CD8-positive, alpha-beta memory T cell (primary cell): ENCODE measurements at regions not wholly inside any gene's neighbourhood (a gene's known extent, or its start where the extent isn't known, plus 50 kb on each side); places are given as distances from the start of the nearest gene placed in this dataset.
A peak's percentile ranks its signal among the peaks of the same experiment; 100 is the strongest.

Experiments used
- CTCF ChIA-PET: fragments of 350-600 bp; sonication (Branson Sonifier 250); formaldehyde crosslinking; loops from one replicate; lab custom pipeline; 2021; ENCODE audit warnings: antibody characterized with exemption; lab: Charles Lee
- POLR2A ChIA-PET: fragments of 350-600 bp; sonication (Branson Sonifier 250); formaldehyde crosslinking; loops from one replicate; lab custom pipeline; 2021; ENCODE audit warnings: antibody characterized with exemption; lab: Charles Lee
- DNase-seq, 5 donors: peaks; one replicate each; pipeline versions ENCODE4 v3.0.0 to v3.0.0-alpha.2; 2020 to 2022; ENCODE audit warnings: mixed read lengths in 1 of 5
- H3K27ac ChIP-seq: one replicate; pipeline ENCODE4 v1.7.0; 2013; ENCODE audit warnings: low read depth, mild to moderate bottlenecking, low read length, moderate library complexity
- H3K27me3 ChIP-seq: 2 replicates; pipeline ENCODE4 v1.7.0; 2013; ENCODE audit warnings: low read length, mild to moderate bottlenecking; ENCODE audit not compliant: insufficient read depth, poor library complexity, severe bottlenecking
- H3K36me3 ChIP-seq: 2 replicates; pipeline ENCODE4 v1.7.0; 2013; ENCODE audit warnings: mild to moderate bottlenecking, low read length, moderate library complexity; ENCODE audit not compliant: insufficient read depth
- H3K4me1 ChIP-seq: 2 replicates; pipeline ENCODE4 v1.7.0; 2013; ENCODE audit warnings: mild to moderate bottlenecking, low read length, moderate library complexity; ENCODE audit not compliant: insufficient read depth
- H3K4me3 ChIP-seq: 2 replicates; pipeline ENCODE4 v1.7.0; 2013; ENCODE audit warnings: mild to moderate bottlenecking, low read length
- H3K9me3 ChIP-seq: 2 replicates; pipeline ENCODE4 v1.7.0; 2013; ENCODE audit warnings: mild to moderate bottlenecking, low read length
- H3K27ac Mint-ChIP-seq, 8 donors: one replicate each; pipeline ENCODE4 v1.8.0; 2020 to 2021; ENCODE audit warnings: mixed read lengths in 8 of 8, mild to moderate bottlenecking in 6 of 8, inconsistent platforms in 3 of 8, moderate library complexity in 3 of 8
- H3K27me3 Mint-ChIP-seq, 2 donors: one replicate each; pipeline ENCODE4 v1.8.0; 2020 to 2021; ENCODE audit warnings: mixed read lengths in 2 of 2, mild to moderate bottlenecking in 1 of 2, moderate library complexity in 1 of 2
- H3K36me3 Mint-ChIP-seq, 3 donors: one replicate each; pipeline ENCODE4 v1.8.0; 2020 to 2021; ENCODE audit warnings: mixed read lengths in 3 of 3, inconsistent platforms in 1 of 3, mild to moderate bottlenecking in 1 of 3
- H3K4me1 Mint-ChIP-seq, 3 donors: one replicate each; pipeline ENCODE4 v1.8.0; 2020 to 2021; ENCODE audit warnings: mixed read lengths in 3 of 3, inconsistent platforms in 1 of 3, mild to moderate bottlenecking in 1 of 3
- H3K4me3 Mint-ChIP-seq, 7 donors: one replicate each; pipeline ENCODE4 v1.8.0; 2020 to 2021; ENCODE audit warnings: mixed read lengths in 7 of 7, mild to moderate bottlenecking in 6 of 7, moderate library complexity in 4 of 7, inconsistent platforms in 2 of 7
- H3K9me3 Mint-ChIP-seq, 5 donors: one replicate each; pipeline ENCODE4 v1.8.0; 2020 to 2022; ENCODE audit warnings: mixed read lengths in 5 of 5, mild to moderate bottlenecking in 3 of 5, moderate library complexity in 2 of 5, inconsistent platforms in 1 of 5

DNA sequence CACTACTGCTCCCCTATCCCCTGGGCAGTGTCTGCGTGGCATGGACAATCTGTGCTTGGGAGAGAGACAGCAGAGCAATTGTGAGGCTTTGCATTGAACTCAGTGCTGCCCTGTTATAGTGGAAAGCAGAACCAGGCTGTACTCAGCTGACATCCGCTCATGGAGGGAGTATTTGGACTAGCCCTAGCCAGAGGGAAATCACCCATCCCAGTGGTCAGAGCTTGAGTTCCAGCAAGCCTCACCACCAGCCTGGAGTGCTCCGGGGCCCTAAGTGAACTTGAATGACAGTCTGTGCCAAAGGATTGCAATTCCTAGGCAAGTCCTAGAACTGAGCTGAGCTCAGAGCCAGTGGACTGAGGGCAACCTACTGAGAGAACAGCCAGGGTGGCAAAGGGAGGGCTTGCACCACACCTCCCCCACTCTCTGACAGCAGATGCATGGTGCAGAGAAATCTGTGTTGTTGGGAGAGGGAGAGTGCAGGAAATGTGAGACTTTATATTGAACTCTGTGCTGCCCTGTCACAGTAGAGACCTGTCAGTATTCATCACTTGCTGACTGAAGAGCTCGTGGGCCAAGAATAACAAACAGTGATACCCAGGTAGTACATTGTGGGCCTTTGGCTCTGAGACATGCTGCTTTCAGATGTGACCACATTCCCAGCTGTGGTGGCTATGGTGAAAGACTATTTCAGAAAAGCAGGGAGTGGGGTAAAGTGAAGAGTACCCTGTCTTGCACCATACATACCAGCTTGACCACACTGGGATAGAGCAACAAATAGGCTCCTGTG, 107.7 kb upstream of the SLC5A9 start:
- POLR2A ChIA-PET, result no interaction called here

DNA sequence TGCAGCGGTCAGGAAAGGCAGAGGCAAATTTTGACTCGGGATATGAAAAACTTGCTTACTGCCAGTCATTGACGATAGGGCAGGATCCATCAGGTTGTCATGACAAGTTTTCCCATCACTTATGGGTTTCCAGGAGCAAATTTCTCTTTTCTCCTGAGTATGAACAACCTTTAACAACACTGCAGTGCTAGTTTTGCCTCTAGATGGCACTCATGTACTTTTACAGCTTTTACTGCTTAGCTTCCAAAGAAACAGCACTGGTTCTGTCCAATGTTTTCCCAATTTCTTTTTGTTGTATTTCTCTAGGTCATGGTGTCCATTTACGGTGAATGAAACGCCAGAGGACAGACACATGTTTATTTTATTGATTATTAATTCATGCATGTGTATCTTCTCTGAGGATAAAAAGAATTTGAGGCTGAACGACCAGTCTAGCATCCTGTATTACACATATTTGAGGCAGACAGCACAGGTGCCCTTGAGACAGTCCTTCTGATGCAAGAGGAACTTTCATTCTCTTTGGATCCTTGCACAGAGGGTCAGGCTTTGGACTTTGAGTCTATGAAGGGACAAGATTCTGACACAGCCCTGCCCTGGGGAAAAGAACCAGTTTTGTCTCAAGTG, 112.3 kb upstream of the TRABD2B start:
- Mint-ChIP-seq H3K4me1 (no peaks in the 10 kb centered on the region), H3K36me3 (no peaks in the 10 kb centered on the region), H3K9me3 (no peaks in the 10 kb centered on the region), H3K4me3 (no peak overlapping the region), H3K27me3 (peaks cover 3 to 20% of the 10 kb centered on the region in 2 donors), H3K27ac (no peak overlapping the region)
- H3K27ac ChIP-seq, result no peak overlapping the region
- H3K9me3 ChIP-seq, result no peaks in the 10 kb centered on the region
- ChIA-PET POLR2A (no interaction called here), CTCF (interaction anchor here (0.8 to 2.1 kb wide), 4 partner anchors 11 to 110 kb away, joined by 3 to 5 read pairs (median 4); no protein-coding TSS in a partner anchor)
- no peaks in the 10 kb centered on the region for H3K36me3 ChIP-seq
- H3K4me3 ChIP-seq, result no peak overlapping the region
- peak in 1 of 5 donors; percentile 15 for DNase-seq
- H3K4me1 ChIP-seq, result no peaks in the 10 kb centered on the region
- H3K27me3 ChIP-seq, result no peaks in the 10 kb centered on the region

More for the DNA sequence above, 107.7 kb upstream of the SLC5A9 start:
- no peak overlapping the region for H3K27ac Mint-ChIP-seq
- peaks cover 0 to 6% (median 0%) of the 10 kb centered on the region in 5 donors for H3K9me3 Mint-ChIP-seq
- DNase-seq, result no peak
- Histone ChIP-seq H3K36me3 (no peaks in the 10 kb centered on the region), H3K4me1 (no peaks in the 10 kb centered on the region), H3K4me3 (no peak overlapping the region), H3K27me3 (no peaks in the 10 kb centered on the region), H3K9me3 (no peaks in the 10 kb centered on the region), H3K27ac (no peak overlapping the region)
- H3K4me3 Mint-ChIP-seq, result no peak overlapping the region
- H3K4me1 Mint-ChIP-seq, result no peaks in the 10 kb centered on the region
- CTCF ChIA-PET, result no interaction called here
- no peaks in the 10 kb centered on the region for H3K36me3 Mint-ChIP-seq
- H3K27me3 Mint-ChIP-seq, result peaks cover 5 to 17% of the 10 kb centered on the region in 2 donors

DNA sequence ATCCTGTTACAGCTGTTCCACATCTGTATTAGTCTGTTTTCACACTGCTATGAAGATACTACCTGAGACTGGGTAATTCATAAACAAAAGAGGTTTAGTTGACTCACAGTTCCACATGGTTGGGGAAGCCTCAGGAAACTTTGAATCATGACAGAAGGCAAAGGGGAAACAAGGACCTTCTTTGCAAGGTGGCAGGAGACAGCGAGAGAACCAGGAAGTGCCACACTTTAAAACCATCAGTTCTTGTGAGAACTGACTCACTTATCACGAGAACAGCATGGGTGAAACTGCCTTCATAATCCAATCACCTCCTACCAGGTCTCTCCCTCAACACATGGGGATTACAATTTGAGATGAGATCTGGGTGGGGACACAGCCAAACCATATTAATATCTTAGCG, 110.3 kb upstream of the TRABD2B start:
- Mint-ChIP-seq H3K27me3 (peaks cover 3 to 8% of the 10 kb centered on the region in 2 donors), H3K36me3 (no peaks in the 10 kb centered on the region), H3K9me3 (no peaks in the 10 kb centered on the region), H3K4me1 (no peaks in the 10 kb centered on the region), H3K27ac (no peak overlapping the region), H3K4me3 (no peak overlapping the region)
- no peaks in the 10 kb centered on the region for H3K4me1 ChIP-seq
- H3K4me3 ChIP-seq, result no peak overlapping the region
- H3K36me3 ChIP-seq, result no peaks in the 10 kb centered on the region
- DNase-seq, result no peak
- no peaks in the 10 kb centered on the region for H3K9me3 ChIP-seq
- ChIA-PET POLR2A (no interaction called here), CTCF (no interaction called here)
- H3K27me3 ChIP-seq, result no peaks in the 10 kb centered on the region
- no peak overlapping the region for H3K27ac ChIP-seq

DNA sequence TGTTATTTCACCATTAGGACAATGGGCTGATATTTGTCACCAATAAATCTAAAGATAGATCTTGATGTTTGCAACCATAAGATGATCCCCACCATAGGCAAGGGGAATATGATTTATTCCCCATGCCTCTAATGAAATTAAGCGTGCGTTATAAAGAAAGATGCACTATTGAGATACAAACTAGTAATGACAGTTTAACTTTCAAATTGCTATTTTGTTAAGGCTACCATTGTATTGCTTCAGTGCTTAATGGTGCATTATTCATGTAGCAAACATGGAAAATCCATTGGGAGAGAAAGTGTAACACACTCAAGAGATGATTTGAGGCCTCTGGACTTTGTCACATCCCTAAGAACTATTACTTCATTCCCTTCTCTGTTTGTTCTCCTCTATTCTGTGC, 108.9 kb upstream of the TRABD2B start:
- peaks cover 7 to 14% of the 10 kb centered on the region in 2 donors for H3K27me3 Mint-ChIP-seq
- H3K27me3 ChIP-seq, result no peaks in the 10 kb centered on the region

DNA sequence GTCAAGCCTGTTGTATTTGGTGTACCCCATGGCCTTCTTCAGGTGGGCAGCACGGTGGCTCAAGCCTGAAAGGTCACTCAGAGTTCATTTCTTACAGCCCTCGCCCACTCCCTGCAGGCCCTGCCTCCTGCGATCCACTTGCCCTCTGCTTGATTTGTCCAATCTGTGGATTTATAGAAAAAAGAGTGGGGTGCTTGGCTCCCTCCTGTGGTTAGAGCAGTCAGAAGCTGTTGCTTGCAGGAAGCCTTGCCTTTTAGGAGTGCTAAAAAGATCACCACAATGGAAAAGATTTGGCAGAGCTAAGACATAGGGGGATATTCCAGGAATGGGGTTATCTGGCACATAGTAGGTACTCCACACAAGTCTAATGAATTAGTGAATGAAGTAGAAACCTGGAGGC, 108.0 kb upstream of the TRABD2B start:
- no peak overlapping the region for H3K4me3 ChIP-seq
- peaks cover 3 to 18% of the 10 kb centered on the region in 2 donors for H3K27me3 Mint-ChIP-seq
- H3K4me1 ChIP-seq, result no peaks in the 10 kb centered on the region
- no peak overlapping the region for H3K27ac Mint-ChIP-seq
- H3K4me1 Mint-ChIP-seq, result no peaks in the 10 kb centered on the region
- H3K27ac ChIP-seq, result no peak overlapping the region
- no peaks in the 10 kb centered on the region for H3K36me3 ChIP-seq
- no peaks in the 10 kb centered on the region for H3K9me3 Mint-ChIP-seq
- no peak overlapping the region for H3K4me3 Mint-ChIP-seq
- DNase-seq, result no peak
- POLR2A ChIA-PET, result no interaction called here
- H3K9me3 ChIP-seq, result no peaks in the 10 kb centered on the region
- CTCF ChIA-PET, result interaction anchor here (0.7 kb wide), 1 partner anchor 13 kb away, joined by 3 read pairs; no protein-coding TSS in a partner anchor
- H3K36me3 Mint-ChIP-seq, result no peaks in the 10 kb centered on the region
- no peaks in the 10 kb centered on the region for H3K27me3 ChIP-seq

More for the DNA sequence above, 108.9 kb upstream of the TRABD2B start:
- Mint-ChIP-seq H3K27ac (no peak overlapping the region), H3K4me3 (no peak overlapping the region), H3K36me3 (no peaks in the 10 kb centered on the region), H3K9me3 (no peaks in the 10 kb centered on the region), H3K4me1 (no peaks in the 10 kb centered on the region)
- ChIA-PET POLR2A (no interaction called here), CTCF (interaction anchor here (0.7 kb wide), 1 partner anchor 14 kb away, joined by 3 read pairs; no protein-coding TSS in a partner anchor)
- no peak for DNase-seq
- Histone ChIP-seq H3K4me1 (no peaks in the 10 kb centered on the region), H3K9me3 (no peaks in the 10 kb centered on the region), H3K36me3 (no peaks in the 10 kb centered on the region), H3K4me3 (no peak overlapping the region), H3K27ac (no peak overlapping the region)

DNA sequence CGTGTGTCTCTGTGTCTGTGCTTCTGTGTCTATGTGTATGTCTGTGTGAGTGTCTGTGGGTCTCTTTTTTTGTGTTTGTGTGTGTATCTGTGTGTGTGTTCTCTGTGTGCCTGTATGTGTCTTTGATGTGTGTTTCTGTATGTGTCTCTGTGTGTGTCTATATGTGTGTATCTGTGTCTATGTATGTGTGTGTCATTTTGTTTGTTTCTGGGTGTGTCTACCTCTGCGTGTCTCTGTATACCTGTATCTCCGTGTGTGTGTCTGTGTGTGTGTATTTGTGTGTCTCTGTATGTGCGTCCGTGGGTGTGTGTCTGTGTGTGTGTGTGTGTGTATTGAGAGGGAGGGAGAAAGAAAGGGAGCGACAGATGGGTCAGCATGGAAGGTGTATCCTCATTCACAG, 106.3 kb upstream of the TRABD2B start:
- peaks cover 7 to 23% of the 10 kb centered on the region in 2 donors for H3K27me3 Mint-ChIP-seq
- ChIA-PET CTCF (interaction anchor here (1.5 kb wide), 1 partner anchor 10 kb away, joined by 3 read pairs; no protein-coding TSS in a partner anchor), POLR2A (no interaction called here)

DNA sequence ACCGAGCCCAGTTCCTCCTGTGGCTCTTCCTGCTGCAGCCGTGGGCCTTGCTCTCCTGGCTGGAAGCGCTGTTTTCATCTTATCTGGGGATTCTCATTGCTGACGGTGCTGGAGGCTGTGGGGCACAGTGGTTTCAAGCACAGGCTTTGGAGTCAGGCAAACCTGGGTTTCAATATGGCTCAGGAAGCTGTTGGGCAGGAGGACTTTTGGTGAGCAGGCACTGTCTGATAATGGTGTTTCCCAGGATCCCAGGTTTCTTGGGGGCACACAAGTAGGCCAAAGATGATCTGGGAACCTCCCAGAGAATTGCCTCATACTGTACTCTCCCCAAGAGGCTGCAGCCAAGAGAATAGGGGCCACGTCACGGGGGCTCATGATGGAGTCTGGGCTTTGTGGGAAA, 105.6 kb upstream of the TRABD2B start:
- DNase-seq, result no peak
- Histone ChIP-seq H3K4me3 (no peak overlapping the region), H3K9me3 (no peaks in the 10 kb centered on the region), H3K4me1 (no peaks in the 10 kb centered on the region), H3K36me3 (no peaks in the 10 kb centered on the region), H3K27ac (no peak overlapping the region), H3K27me3 (no peaks in the 10 kb centered on the region)
- Mint-ChIP-seq H3K9me3 (peaks cover 0 to 2% (median 0%) of the 10 kb centered on the region in 5 donors), H3K27ac (no peak overlapping the region), H3K4me3 (no peak overlapping the region), H3K36me3 (no peaks in the 10 kb centered on the region), H3K4me1 (no peaks in the 10 kb centered on the region), H3K27me3 (peaks cover 8 to 27% of the 10 kb centered on the region in 2 donors)
- CTCF ChIA-PET, result interaction anchor here (1.5 kb wide), 1 partner anchor 9 kb away, joined by 3 read pairs; no protein-coding TSS in a partner anchor
- POLR2A ChIA-PET, result no interaction called here

More for the DNA sequence above, 106.3 kb upstream of the TRABD2B start:
- Histone ChIP-seq H3K27ac (no peak overlapping the region), H3K4me3 (no peak overlapping the region), H3K27me3 (no peaks in the 10 kb centered on the region), H3K36me3 (no peaks in the 10 kb centered on the region), H3K4me1 (no peaks in the 10 kb centered on the region), H3K9me3 (no peaks in the 10 kb centered on the region)
- no peak for DNase-seq
- Mint-ChIP-seq H3K27ac (no peak overlapping the region), H3K4me3 (no peak overlapping the region), H3K9me3 (peaks cover 0 to under 1% (median 0%) of the 10 kb centered on the region in 5 donors), H3K36me3 (no peaks in the 10 kb centered on the region), H3K4me1 (no peaks in the 10 kb centered on the region)
